Activated T-cell treated with anti-CD3 and anti-CD28 coated beads for 48 hours (primary cell): ENCODE measurements at regions not wholly inside any gene's neighbourhood (a gene's known extent, or its start where the extent isn't known, plus 50 kb on each side); places are given as distances from the start of the nearest gene placed in this dataset.
"Not testable (repeated sequence)": the region's sequence is repeated elsewhere in the genome, so short reads cannot be mapped to it uniquely, and the experiment has no call there.

ENCODE experiments used
- DNase-seq: peaks from one replicate; pipeline ENCODE4 v3.0.0-alpha.2; 2020; ENCODE audit warnings: low read depth

- no peak for DNase-seq
These were observed 900.9 kb downstream of the RAB28 start for GRCh38 chr4:12583275-12583674.

DNA sequence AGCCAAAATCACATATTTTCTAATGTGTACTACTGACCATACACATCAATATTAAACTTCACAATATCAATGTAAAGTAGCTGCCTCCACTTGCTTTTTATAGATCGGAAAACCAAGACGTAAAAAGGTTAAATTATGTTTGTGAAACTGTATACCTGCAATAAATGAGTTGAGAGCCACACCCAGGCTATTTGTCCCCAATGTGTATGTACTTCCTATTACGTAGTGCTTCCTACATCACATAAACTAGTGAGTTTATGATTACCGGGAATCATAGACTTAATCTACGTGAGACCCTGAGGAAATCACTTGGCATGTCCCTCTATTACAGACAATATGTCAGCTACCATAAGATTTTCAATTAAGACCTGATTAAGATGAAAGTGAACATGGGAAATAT, 903.4 kb downstream of the RAB28 start:
- no peak for DNase-seq

DNA sequence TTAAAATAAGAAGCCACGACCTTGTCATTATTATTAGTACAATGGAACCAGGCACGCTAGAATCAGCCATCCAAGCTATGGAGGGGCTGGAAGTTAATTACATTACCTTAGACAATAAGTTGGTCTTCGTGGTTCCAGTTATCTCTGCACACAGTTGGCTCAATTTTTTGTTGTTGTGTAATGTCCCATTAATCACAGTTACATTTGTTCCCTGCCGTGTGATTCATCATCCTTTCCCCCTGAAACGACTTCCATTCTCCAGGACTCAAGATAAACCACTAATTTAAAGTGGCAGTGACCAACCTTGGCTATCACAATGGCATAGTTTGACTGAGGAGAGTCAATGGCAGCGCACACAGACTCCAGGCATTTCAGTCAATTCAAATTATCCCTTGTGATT, 905.0 kb downstream of the RAB28 start:
- no peak for DNase-seq

- DNase-seq = no peak
These were observed 907.7 kb downstream of the RAB28 start for GRCh38 chr4:12576409-12576808.

- DNase-seq = no peak
These were observed 910.4 kb downstream of the RAB28 start for GRCh38 chr4:12573716-12574115.

DNA sequence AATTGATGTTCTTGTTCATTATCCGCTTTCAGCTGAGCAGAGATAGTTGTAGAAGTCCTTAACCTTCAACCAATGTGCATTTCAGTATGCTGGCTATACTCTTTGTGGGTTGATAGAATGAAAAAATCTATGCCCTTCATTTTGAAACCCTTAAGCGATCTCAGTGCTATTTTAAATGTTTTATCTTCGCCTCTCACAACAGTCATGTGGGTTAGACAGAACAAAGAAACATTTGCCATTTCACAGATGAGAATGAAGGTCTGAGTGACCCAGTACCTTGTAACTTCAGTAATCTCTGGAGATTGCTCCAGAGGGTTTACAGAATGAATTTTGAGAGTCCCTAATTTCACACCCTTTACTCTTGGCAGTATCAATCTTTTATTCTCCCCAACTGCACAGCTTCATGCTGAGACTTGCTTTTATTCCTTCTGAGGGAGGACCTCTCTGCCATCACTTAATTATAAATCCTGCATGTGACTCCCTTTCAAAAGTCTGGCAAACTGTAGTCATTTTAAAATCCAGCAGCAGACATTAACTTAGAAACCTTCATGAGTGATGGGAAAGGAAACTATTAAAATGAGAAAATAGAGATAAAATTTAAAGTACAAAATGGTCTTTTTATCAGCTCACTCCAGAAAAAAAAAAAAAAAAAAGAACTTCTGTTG, 921.5 kb downstream of the RAB28 start:
- no peak for DNase-seq

DNA sequence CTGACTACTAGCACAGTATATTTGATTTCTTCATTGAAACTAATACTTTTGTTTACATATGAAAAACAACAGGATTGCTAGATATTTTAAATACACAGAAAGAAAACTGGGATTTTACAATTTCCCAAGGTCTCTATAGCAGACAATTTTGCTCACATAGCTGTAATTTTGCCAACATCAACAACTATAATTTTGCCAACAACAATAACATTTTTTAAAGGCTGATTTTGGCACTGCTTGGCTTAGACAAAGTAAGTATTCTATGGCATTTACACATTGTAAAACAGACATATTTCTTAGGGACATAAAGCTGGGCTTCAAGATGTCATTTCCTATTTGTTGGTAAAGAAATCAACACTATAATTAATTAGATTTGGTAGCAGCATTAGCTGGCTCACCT, 922.1 kb downstream of the RAB28 start:
- DNase-seq = no peak

DNA sequence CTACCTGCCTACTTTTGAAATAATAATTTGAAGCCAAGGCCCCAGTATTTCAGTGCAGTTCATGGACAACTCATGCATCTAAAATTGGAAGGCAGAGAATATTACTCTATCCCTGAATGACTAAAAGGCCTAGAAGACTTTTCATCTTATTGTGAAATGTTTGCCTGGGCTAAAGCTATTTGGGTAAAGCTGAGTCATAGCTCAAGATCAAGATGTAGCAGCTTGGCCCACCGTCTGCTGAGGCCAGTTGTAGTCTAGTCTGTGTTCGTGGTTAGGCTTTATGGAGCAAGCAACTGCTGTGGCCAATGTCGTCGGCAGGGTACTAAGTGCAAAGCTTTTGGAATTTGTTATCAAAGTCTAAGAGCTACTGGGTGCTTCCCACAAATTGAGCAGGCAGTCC, 929.1 kb downstream of the RAB28 start:
- DNase-seq = no peak

DNA sequence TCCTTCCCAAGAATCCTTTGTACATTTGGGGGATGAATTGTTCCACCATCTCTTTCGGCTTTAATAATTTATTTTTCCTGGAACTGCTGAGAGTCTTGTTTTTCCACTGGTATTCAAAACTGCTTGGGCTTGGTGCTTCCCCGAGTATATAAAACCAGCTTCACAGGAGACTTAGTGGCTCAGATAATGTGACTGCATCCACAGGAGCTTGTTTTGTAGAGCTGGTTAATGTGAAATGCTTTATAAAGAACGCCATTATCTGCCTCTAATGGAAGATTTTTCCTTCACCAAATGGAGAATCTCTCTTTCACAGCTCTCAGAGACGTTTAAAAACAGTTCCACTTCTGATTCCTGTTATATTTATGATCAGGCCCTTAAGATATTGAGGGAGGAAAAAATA, 935.5 kb downstream of the RAB28 start:
- no peak for DNase-seq

- no peak for DNase-seq
These were observed 938.3 kb downstream of the RAB28 start for GRCh38 chr4:12545812-12546211.

DNA sequence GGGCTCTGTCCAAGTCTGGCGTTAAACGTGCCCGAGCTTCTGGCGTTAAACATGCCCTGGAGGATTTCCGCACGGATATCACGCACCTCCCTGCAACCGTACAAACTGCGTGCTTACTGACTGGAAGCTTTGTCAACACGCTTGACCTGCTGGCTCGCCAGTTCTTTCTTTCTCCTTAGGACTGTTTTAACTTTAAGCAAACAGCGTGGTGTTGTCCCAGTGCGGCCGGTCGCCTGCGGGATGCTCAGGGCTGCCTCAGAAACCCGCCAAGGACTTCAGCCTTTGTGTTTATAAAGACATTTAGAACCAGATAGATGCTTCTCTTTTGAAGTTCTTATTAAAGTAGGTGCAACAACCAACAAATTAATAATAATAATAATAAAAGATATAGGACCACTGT, 946.0 kb downstream of the RAB28 start:
- DNase-seq = no peak

DNA sequence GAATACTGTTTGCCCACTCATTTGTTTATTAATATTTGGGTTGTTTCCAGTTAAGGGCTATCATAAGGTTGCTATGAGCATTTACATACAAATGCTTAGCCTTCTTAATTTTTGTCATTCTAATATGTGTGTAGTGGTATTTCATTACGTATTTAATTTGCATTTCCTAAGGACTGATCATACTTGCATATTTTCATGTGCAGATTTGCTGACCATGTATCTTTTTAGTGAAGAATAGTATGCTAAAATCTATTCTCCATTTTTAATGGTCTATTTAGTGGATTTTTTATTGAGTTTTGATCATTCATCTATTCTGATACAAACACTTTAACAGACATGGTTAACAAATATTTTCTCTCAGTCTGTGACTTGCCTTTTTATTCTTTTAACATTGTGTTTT, 949.5 kb downstream of the RAB28 start:
- DNase-seq = no peak

GRCh38 chr4:12519426-12519825, 964.7 kb downstream of the RAB28 start:
- DNase-seq = no peak

DNA sequence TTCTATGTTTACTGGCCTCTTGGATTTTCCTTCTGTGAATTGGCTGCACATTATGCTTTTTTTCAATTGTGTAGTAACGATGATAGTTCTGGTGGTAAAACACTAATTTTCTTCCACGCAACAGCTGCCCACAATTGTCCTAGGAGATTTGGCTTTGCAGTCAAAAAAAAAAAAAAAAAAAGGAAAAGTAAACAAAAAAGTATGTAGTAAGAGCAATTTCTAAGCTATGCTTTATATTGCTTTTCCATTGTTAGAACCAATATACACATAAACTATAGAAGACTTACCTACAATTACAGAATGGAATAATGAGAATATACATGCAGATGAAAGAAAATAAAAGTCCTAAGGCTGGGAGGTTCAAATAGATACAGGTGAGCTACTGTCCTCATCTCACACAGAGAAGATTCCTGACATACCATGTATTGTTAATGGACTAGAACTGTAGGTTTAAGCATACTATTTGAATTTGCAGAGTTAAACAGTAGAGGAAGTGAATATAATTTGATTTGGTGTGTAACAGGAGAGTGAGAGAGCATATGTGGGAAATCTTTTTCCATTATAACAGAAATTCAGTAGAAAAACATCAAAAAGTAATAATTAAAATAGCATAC, 976.2 kb downstream of the RAB28 start:
- no peak for DNase-seq

DNA sequence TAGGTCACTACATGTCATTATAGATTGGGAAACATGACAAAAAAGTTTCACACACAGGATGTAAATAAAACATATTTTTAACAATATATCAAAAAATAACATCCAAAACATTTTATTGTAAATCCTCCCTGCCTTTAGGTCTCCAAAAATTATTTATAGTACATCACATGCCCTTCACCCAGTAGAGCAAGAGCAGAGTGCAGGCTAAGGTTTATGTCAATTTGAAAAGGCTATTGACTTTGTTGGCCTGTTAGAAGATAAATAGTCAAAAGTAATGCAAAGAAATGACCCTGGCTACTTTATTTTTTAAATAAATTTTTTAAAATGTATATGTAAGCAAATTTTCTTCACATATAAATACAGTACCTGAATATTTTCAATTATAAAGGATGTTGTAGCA, 983.7 kb downstream of the RAB28 start:
- no peak for DNase-seq

DNA sequence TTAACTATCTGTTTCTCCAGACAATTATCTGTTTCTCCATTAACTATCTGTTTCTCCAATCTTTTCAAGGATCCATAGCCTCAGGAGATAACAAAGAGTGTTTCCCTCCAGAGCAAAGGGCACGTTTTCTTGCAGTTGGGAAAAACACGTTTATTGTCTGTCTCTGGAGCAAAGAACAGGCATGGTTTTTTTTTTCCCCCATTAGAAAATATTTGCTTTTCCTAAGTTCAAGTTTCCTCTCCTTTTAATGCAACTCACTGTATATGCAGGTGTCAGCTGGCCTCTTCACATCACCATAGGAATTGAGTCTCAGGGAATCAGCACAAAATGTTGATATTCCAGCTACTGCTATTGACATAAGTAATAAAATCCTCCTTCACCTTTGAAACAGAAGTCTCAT, 984.4 kb downstream of the RAB28 start:
- DNase-seq = no peak

GRCh38 chr4:12495211-12495610, 988.9 kb downstream of the RAB28 start:
- DNase-seq = no peak

DNA sequence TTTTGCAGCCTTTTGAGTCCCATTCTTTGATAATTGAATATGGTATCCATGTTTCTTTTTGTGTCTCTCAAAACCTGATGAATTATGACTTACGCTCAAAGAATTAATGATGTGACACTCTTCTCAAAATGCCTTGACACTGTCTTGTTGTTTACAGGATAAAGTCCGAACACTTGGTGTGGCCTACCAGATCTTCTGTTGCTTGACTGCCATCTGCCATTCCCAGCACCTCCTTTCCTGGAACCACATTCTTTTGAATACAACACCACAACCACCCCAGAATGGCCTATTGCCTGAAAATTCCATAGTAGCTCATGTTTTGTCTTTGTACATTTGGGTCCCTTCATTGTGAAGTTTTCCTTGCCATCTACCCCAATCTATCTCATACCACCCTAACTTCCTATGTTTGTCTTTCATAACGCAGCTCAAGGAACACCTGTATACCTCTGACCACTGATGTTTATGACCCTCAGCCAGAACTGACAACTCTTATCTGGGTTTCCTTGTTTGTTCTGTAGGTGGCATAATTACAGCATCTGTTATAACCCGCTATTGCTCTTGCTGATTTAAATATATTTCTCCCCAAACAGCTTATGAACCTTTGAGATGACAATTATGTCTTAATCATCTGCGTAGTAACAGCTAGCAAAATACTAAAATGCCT, 991.3 kb downstream of the RAB28 start:
- DNase-seq = no peak

DNA sequence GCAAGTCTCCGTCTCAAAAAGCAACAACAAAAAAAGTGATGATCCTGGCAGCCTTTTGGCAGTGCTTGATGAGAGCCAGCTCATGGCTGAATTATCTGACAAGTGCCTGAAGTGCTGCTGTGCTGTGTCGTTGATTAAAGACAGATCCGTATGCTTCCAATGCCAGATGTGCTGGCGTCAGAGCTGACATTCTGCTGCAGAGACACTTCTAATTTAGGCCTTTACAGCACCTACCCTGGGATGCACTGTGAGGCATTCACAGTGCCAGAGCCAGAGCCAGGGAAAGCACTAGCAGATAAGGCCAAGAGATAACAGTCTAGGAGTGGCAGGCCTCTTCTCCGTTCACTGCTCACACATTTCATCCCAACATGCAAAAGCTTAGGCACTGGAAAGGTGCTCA, 995.5 kb downstream of the RAB28 start:
- no peak for DNase-seq

- no peak for DNase-seq
These were observed 997.1 kb downstream of the RAB28 start for GRCh38 chr4:12487000-12487399.

- DNase-seq = no peak
These were observed 1012.1 kb downstream of the RAB28 start for GRCh38 chr4:12472087-12472486.

GRCh38 chr4:12471193-12471592, 1012.9 kb downstream of the RAB28 start:
- DNase-seq = no peak

DNA sequence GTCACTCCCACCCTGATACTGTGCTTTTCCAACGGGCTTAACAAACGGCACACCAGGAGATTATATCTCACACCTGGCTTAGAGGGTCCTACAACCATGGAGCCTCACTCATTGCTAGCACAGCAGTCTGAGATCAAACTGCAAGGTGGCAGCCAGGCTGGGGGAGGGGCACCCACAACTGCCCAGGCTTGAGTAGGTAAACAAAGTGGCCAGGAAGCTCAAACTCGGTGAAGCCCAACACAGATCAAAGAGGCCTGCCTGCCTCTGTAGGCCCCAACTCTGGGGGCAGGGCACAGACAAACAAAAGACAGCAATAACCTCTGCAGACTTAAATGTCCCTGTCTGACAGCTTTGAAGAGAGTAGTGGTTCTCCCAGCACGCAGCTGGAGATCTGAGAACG, 1022.6 kb downstream of the RAB28 start:
- DNase-seq = not testable (repeated sequence)

GRCh38 chr4:12459126-12459525, 1025.0 kb downstream of the RAB28 start:
- no peak for DNase-seq
